HG03565 (cell line): ENCODE measurements at regions not wholly inside any gene's neighbourhood (a gene's known extent, or its start where the extent isn't known, plus 50 kb on each side); places are given as distances from the start of the nearest gene placed in this dataset.

Source experiments
- ATAC-seq: cut with Tn5 transposase; IDR thresholded peaks from one replicate; pipeline ENCODE4 v1.9.1; 2021; ENCODE audit warnings: mild to moderate bottlenecking, moderate library complexity; ENCODE audit not compliant: unreplicated experiment

DNA sequence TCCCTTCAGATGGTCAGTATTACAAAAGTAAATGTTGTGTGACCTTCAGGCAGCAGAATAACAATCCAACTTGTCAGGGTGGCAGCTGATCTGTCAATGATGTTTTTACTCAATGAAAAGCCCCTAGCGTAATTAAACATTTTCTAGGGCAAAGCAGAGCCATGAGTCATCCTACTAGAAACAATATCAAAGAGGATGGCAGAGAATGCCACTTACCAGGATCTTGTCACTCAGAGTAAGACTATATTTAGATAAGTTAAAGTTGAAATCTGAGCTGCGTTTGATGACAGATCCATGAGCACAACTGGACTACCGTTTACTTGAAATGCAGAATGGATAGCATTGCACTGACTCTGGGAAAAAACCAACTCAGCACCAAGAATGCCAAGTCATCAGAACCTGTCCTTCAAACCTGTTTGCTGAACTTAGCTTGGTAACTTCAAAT is 612.6 kb upstream of the ACVR2A start:
- no peak for ATAC-seq

DNA sequence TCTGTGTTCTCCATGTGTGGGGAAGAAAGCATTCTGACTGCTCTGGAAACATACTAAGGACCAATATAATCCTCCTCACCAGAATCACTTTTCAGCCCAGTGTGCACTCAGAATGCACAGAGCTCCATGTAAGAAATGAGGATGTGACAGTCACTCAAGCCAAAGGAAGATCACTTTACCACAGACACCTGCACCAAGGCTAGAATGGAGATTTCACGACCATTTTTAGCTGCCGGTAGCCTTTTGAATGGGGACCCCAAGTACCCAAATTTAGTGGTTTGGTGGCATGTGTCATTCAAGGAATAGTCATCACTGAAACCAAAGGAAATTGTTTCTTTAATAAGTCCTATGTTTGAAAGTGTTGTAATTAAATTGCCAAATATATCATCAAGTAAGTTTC is 613.2 kb upstream of the ACVR2A start:
- ATAC-seq, result peak; percentile 79

DNA sequence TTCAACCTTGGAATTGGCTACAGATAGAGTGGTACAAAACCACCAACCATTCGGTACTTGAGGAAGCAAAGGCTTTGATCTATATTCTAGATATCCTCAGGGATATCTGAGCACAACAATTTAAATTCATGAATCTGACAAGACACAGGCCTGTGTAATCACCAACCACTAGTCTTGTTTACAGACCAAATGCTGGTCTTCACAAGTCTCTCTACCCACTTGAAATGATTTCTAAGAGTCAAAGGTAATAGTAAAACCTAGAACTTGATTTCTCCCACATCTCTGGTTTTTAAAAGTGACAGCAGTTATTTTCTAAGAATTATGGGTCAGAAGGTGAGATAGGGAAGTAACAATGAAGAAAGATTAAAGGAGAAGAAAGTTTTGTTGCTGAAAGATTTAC is 613.7 kb upstream of the ACVR2A start:
- no peak for ATAC-seq

DNA sequence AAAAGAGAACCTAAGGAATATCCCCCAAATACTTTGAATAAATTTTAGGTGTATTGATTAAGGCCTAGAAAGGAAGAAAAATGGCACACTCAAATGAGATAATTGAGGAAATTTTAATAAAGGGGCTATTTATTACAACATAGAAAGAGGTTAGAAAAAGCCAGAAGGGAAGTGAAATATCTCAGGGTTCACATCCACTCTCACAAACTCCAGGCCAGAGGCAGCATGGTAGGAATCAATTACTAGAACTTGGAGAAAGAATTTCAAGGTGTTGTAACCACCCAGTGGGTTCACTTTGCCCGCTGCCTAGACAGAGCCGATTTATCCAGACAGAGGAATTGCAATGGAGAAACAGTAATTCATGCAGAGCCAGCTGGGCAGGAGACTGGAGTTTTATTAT is 617.5 kb upstream of the ACVR2A start:
- no peak for ATAC-seq

DNA sequence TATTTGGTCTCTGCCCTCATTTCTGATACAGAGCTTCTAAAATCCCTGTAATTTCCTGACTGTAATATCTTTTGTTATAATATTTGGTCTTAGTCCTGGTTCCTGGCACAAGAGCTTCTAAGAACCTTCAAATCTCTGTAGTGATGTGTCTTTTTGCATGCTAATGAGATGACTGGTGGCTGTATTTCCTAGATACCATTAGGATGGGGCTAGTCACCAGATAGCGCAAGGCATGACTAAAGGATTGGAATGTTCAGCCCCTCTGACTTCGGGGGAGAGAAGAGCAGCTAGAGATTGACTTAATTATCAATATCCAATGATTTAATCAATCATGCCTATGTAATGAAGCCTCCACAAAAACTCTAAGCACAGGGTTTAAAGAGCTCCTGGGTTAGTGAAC is 620.8 kb upstream of the ACVR2A start:
- no peak for ATAC-seq

DNA sequence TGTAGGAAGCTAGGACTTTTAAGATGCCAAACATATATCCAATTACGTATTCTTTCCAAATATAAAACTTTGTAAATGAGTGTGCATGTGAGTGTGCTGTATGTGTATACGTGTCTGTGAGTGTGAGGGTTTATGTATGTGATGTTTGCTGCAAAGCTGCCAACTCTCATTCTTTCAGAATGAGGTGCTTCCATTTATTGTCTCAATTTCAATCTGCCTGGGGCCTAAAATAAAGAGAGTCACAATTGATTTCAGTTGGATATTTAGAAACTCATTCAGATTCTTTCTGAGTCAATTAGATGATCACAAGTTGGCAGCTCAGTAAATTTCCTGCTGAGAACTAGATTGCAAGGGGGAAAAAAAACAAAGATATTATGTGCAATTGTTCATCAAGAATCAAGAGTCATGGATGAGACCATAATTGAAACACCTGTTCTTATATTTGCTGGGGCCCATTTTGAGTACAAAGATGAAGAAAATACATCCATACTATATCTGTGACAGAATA is 621.2 kb upstream of the ACVR2A start:
- ATAC-seq, result no peak

DNA sequence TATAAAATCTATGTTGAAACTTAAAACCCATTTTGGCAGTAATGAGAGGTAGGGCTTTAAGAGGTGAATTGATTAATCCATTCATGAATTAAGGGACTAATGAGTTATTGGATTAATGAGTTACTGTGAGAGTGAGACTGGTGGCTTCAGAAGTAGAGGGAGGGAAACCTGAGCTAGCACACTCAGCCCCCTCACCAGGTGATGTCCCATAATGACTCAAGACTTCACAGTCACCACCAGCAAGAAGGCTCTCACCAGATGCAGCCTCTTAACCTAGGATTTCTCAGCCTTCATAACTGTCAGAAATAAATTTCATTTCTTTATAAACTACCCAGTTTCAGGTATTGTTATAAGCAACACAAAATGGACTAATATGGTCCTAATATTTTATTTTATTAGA is 621.7 kb upstream of the ACVR2A start:
- peak; percentile 71 for ATAC-seq

DNA sequence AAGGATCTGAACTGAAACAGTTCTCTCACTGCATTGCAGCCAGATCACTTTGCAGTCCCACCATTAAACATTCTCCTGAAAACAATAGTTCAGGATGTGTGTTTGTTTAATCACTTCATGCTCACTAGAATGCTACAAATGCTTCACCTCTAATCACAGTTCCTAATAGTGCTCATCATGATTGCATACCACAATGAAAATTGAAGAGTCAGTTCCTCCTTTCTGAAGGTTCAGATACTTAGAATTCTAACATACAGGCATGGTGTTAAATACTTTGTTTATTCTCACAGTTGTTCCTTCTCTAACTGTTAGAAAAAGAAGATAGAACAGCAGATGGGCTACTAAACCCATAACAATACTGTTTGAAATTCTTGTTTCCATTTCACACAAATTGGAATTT is 622.3 kb upstream of the ACVR2A start:
- ATAC-seq, result peak; percentile 67

DNA sequence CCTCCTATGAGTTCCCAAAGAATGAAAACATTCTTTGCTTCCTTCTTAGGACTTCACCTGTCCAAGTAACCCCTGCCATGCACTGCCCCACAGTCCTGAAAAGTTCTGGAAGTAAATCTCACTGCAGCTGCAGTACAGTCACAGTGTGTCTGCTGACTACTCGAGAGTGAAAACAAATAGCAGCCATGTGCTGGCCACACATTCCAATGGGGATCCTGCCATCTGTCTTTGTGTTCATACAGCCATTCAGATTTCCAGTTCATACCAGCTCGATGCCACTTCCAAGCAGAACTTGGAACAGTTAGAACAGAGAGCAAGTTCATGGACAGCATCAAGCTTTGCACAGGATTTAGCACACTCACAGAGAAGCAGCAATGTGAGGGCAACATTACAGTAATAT is 629.9 kb upstream of the ACVR2A start:
- no peak for ATAC-seq

DNA sequence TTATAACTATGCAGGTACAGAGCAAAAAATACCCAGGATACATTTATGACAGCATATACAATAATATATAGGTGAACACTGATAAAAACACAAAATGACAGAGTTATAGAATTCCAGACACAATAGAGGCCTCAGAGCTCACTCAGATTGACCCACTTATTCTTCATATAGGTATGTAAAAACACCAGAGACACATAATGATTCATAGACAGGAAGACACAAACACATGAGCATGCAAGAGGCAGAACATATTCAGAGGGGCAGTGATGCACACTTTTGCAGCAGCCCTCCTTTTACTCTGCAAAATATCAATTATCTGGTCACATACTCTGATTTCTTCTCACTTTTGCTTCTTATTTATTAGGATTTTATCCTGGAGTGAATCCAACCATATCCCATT is 633.3 kb upstream of the ACVR2A start:
- ATAC-seq, result no peak

DNA sequence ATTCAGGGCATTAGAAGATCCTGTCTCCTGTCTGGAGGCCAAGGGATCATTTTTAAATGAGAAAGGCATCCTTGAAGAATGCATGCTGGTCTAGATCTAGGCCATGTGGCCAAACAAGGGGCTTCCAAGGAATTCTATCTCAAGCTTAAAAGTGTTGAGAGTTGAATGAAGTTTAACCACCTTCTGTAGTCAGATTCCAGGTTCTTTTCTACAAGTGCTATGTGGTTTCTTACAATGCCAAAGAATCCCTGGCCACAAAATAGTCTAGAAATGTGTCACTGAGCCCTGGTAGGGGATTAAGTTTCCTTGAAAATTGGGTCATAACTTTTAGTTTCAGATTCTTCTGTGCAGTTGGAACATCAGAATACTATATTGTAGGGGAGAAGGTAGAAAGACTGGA is 640.7 kb upstream of the ACVR2A start:
- no peak for ATAC-seq

DNA sequence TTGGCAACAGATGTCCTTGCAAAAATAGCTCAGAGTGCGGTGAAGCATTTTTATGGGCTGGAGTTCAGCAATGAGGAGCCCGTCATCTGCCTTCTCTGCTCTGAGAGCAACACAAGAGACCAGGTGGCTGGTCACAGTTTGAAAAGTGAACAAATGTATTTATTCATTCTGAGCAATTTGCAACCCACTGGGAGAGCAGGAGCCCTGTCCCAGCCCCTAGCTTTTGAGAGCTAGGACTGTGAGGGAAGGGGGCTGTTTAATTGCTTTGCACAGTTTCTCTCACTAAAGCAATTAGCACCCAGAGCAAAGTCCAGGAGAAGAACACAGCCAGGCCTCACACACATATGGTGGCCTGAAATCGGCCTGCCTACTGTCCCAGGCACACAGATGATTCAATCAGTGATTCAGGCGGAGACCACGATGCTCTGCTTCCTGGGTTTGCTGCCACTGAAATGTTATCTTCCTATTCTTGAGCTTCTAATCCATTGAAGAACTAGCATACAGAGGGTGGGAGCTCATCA is 646.1 kb upstream of the ACVR2A start:
- ATAC-seq, result no peak

DNA sequence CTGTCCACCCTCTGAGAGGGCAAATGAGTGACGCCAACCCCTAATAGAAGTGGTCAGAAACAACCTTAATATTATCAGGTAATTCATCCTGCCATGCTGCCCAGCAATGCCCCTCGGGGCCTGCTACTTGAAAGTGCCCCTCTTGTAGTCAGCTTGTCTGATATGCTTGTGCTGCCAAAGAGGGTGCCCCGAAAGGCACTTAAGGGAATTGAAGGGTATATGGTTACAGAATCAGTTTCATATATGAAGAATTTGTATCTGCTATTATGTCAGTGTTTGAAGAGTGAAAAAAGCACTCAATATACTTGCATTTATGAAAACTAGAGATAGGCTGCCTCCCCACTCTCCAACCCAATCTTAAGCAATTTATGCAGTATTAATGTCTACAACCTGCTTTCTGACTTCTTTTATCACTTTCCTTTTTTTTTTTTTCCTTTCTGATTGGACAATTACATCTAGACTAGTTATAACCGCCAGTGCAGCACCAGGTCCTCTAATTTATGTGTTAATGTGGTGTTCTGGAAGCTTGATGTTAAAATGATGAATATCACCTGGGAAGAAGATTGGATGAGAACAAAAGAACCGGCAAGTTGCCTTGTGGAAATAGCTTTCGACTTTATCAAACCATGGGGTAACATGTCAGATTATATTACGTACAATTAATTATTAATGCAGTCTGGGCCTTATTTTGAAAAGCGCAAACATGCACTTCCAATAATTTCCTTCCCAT is 646.9 kb upstream of the ACVR2A start:
- no peak for ATAC-seq

DNA sequence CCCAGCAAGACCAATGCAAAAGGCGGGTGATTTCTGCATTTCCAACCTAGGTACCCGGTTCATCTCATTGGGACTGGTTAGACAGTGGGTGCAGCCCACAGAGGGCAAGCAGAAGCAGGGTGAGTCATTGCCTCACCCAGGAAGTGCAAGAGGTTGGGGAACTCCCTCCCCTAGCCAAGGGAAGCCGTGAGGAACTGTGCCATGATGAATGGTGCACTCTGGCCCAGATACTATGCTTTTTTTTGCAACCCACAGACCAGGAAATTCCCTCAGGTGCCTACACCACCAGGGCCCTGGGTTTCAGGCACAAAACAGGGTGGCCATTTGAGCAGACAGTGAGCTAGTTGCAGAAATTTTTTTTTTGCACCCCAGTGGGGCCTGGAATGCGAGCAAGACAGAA is 662.6 kb upstream of the ACVR2A start:
- peak; percentile 68 for ATAC-seq

DNA sequence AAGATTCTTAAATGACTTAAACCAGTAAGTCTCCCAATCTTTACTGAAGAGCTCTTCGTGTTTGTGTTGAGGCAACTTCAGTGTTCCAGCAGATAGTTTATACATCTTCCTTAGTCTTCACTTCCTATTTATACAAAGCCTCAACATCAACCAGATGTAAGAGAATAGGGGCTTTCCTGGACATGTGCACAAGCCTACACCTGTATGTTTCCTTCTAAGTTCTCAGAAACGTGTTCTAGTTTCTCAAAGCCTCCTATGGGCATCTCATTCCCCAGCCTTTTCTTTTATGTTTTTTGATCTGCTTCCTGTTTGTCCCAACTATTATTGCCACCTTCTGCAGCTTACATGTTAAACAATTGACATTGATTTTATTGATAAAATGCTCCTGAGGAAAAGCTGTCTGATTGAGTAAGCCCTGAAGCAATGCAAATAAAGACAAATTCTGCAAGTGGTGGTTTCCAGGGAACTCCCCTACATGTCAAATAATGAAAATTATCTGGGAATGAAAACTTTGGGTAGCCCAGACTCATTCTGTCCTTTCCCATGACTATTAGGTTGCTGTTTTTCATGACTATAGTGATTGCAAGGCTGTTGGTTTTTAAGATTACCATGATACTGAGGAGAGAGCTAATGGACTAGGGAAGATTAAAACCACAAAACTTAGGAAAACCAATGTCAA is 663.3 kb upstream of the ACVR2A start:
- ATAC-seq, result peak; percentile 53

DNA sequence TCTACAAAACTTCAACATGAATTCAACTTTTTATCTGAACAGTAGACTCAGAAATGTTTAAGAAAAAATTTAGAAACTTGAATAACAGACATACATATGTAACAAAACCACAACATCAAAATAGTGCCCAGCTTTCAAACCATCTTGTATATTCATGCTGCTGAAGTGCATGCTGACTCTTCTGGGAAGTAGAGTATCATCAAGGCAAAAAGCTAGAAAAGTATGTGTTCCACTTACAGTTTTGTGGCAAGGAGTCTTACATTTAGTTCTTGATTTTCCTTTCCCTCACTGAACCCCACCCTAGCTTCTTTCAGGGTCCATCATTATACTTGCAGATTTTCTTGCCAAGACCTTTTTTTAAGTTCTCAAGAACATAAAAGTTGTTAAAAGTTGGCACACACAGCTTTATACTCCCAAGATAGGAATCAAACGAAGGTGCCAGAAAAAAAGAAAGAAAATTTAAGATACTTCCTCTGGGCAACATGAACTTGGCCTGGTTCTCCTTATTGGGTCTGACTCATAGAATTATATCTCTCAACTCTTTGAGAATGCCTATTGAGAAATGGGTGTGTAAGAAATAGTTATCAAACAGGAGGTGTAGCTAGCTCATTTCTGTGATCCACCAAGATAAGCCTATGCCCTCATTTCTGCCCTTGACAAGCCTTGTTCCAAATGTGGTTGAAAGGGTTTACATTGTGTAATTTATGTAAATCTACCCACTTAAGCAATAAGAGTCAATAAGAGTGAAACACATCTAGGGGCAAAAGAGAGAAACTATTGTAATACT is 667.6 kb upstream of the ACVR2A start:
- no peak for ATAC-seq

DNA sequence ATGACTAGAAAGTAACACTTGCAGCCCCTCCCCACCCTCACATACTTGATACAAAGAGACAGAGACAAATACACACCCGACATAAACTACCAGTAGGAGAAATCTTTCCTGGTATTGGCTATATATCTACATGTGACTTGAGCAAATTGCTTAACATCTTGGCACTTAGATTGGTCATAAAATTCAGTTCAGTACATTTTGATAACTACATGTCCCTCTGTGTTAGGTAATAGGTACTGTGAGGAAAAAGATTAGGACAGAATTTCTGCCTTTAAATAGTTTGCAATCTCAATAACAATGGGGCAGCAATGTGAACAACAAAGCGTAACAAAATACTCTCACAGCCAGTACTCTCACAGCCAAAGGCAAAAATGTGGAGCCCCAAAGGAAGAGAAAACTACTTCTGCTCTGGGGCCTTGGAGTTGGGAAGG is 670.0 kb upstream of the ACVR2A start:
- no peak for ATAC-seq

DNA sequence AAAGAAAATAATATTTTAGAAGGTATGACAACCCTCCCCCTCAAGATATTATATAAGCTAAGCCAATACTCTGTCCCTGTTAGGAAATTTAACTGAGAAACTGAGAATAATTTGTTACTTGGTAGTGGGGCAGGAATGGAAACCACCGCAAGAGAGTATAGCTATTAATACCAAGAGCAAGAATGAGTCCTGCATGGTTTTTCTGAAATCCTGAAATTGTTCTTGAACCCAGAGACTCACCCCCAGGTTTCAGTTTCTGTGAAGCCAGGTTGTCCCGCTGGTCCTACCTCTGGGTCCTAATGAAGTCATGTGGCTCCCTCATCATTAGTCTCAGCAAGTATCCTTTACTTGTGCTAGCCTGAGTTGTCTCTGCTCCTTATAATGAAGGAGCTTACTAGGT is 671.0 kb upstream of the ACVR2A start:
- ATAC-seq, result peak; percentile 42

DNA sequence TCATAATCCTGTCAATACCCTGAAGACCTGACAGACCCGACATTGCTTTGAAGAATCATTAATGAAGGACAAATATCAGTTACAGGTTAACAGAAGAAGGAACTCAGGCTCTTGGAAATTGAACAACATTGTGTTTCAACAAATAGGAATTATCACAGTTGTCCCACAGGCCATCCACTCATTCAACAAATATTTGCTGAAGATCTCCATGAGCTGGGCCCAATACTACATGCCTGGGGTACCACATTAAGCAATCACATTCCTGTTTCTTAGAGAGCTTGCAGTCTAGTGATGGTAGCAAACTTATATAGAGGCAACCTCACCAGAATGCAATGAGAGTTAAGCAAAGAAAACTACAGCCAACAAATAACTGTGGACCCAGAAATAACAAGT is 671.6 kb upstream of the ACVR2A start:
- no peak for ATAC-seq

DNA sequence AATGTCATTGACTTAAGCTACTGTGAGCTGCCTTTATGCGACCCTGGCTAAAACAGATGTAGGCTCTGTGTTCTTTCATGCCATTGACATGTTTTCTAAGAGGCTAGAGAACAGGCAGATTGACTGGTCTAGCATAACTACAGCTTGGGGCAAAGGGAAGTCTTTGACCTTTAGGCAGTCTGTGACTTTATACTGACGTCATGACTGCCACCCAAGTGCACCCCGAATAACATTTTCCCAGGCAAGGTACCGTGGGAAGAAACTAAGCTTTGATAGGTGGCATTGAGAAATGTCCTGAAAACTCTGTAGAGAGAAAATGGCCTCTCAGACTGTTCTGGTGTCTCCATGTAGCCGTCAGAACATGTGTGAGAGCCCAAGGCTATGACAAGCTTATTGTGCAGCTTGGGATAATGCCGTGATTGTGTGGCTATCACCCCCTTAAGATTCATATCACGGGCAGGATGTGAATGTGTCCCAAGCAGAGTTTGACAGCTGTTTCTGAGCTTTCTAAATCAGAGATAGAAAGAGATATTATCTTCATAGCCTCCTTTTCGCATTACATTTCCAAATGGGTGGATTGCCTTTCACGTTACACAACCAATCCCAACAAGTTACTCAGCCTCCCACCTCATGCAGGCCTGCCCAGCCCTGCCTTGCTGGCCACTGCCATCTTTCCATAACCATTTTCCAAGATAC is 672.2 kb upstream of the ACVR2A start:
- no peak for ATAC-seq

DNA sequence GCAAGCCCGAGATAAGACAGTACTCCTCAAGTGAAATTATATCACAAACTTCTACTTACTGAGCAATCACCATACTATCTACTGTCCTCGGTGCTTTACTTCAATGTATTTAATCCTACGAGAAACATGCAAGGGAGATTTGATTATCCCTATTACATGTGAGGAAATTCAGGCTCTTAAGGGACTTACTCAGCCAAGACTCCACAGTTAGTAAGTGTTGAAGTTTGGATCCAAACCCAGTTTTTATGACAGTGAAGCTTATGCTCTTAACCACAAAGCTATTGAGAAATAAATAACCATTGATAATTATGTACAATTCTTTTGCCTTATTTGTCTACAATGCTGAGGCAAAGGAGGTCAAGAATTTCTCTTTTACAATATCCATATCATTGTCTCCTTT is 672.9 kb upstream of the ACVR2A start:
- no peak for ATAC-seq
